H1 (cell line): ENCODE measurements at regions not wholly inside any gene's neighbourhood (a gene's known extent, or its start where the extent isn't known, plus 50 kb on each side); places are given as distances from the start of the nearest gene placed in this dataset.

ENCODE experiments used
- CTCF ChIA-PET: fragments of 300-600 bp; sonication (Branson Sonifier 250); formaldehyde crosslinking; loops from one replicate; lab custom pipeline; 2021; ENCODE audit not compliant: partially characterized antibody; lab: Charles Lee
- POLR2A ChIA-PET: fragments of 300-600 bp; sonication (Branson Sonifier 250); formaldehyde crosslinking; loops from one replicate; lab custom pipeline; 2021; ENCODE audit warnings: inconsistent platforms; ENCODE audit not compliant: partially characterized antibody; lab: Charles Lee
- DNase-seq, 2 experiments: peaks; one replicate each; pipeline versions ENCODE4 v3.0.0 to v3.0.0-alpha.2; 2010 to 2022; ENCODE audit warnings: low spot score in 2 of 2, low read depth in 1 of 2, mixed read lengths in 1 of 2
- FAIRE-seq: peaks from 2 replicates; lab custom pipeline; 2011; peaks lifted over from hg19 to GRCh38; lab: Jason Lieb, UNC
- H2AFZ ChIP-seq: 2 replicates; pipeline ENCODE4 v1.8.1; 2012; ENCODE audit warnings: low read length, inconsistent platforms
- H2AK5ac ChIP-seq: 2 replicates; pipeline ENCODE4 v1.6.1; 2013; ENCODE audit warnings: low read depth, low read length
- H2BK120ac ChIP-seq: replicated peaks from 2 replicates; pipeline ENCODE3; 2013; ENCODE audit warnings: low read depth, low read length, inconsistent platforms
- H2BK12ac ChIP-seq: 2 replicates; pipeline ENCODE4 v1.6.1; 2013; ENCODE audit warnings: low read depth, low read length
- H2BK15ac ChIP-seq: 2 replicates; pipeline ENCODE4 v1.6.1; 2013; ENCODE audit warnings: low read length
- H2BK20ac ChIP-seq: 2 replicates; pipeline ENCODE4 v1.6.1; 2013; ENCODE audit warnings: low read length
- H2BK5ac ChIP-seq: 2 replicates; pipeline ENCODE4 v1.6.1; 2013; ENCODE audit warnings: low read depth, low read length
- H3K14ac ChIP-seq: 2 replicates; pipeline ENCODE4 v1.6.1; 2013; ENCODE audit warnings: inconsistent platforms; ENCODE audit not compliant: insufficient read length
- H3K18ac ChIP-seq: 2 replicates; pipeline ENCODE4 v1.6.1; 2013; ENCODE audit warnings: low read length; ENCODE audit errors: extremely low read depth
- H3K23ac ChIP-seq: 2 replicates; pipeline ENCODE4 v1.6.1; 2013; ENCODE audit warnings: inconsistent platforms; ENCODE audit not compliant: insufficient read length
- H3K23me2 ChIP-seq: 2 replicates; pipeline ENCODE4 v1.6.1; 2013; ENCODE audit warnings: low read depth, low read length
- H3K27ac ChIP-seq: 2 replicates; pipeline ENCODE4 v1.6.1; 2011; ENCODE audit warnings: low read depth, low read length, inconsistent platforms
- H3K27me3 ChIP-seq, 4 experiments: replicated peaks in 1 of 4; 1 replicate in 1 of 4; 2 replicates in 3 of 4; pipeline versions ENCODE4 v1.6.1 to v1.8.1; 2011 to 2013; ENCODE audit warnings: low read length in 3 of 4, mild to moderate bottlenecking in 3 of 4, inconsistent platforms in 2 of 4, mixed read lengths in 2 of 4, moderate library complexity in 1 of 4; ENCODE audit not compliant: control insufficient read depth in 3 of 4, insufficient read depth in 3 of 4; ENCODE audit errors: extremely low read depth in 1 of 4
- H3K36me3 ChIP-seq, 4 experiments: 2 replicates each; pipeline versions ENCODE4 v1.6.1 to v1.8.1; 2011 to 2013; ENCODE audit warnings: mild to moderate bottlenecking in 4 of 4, low read length in 3 of 4, moderate library complexity in 2 of 4, control low read depth in 1 of 4, inconsistent platforms in 1 of 4; ENCODE audit not compliant: insufficient read depth in 4 of 4, control insufficient read depth in 2 of 4
- H3K4ac ChIP-seq: replicated peaks from 2 replicates; pipeline ENCODE3; 2013; ENCODE audit warnings: low read length, low read depth, mixed read lengths, inconsistent platforms; ENCODE audit not compliant: insufficient read length
- H3K4me1 ChIP-seq, 4 experiments: replicated peaks in 1 of 4; 1 replicate in 1 of 4; 2 replicates in 3 of 4; pipeline versions ENCODE4 v1.6.1 to v1.8.1; 2011 to 2013; ENCODE audit warnings: low read length in 3 of 4, inconsistent platforms in 2 of 4, mixed read lengths in 1 of 4; ENCODE audit not compliant: insufficient read depth in 4 of 4, control insufficient read depth in 3 of 4
- H3K4me2 ChIP-seq, 2 experiments: 2 replicates each; pipeline versions ENCODE4 v1.6.1 to v1.8.1; 2011 to 2013; ENCODE audit warnings: low read depth in 2 of 2, low read length in 2 of 2, control low read depth in 1 of 2, inconsistent platforms in 1 of 2, mild to moderate bottlenecking in 1 of 2; ENCODE audit not compliant: insufficient read depth in 1 of 2
- H3K4me3 ChIP-seq, 4 experiments: fragments of 200-600, 300-600 bp in 1 of 4; sonication (generic), shearing (Covaris generic), sonication (Bioruptor Twin) in 1 of 4; 2 replicates each; pipeline versions ENCODE4 v1.5.1 to v1.8.1; 2011 to 2016; ENCODE audit warnings: low read length in 4 of 4, low read depth in 3 of 4, control low read depth in 2 of 4, inconsistent platforms in 2 of 4, mild to moderate bottlenecking in 2 of 4, mixed read lengths in 1 of 4, moderate library complexity in 1 of 4; ENCODE audit not compliant: insufficient read depth in 2 of 4; ENCODE audit errors: extremely low read depth in 1 of 4
- H3K56ac ChIP-seq: replicated peaks from 2 replicates; pipeline ENCODE3; 2013; ENCODE audit warnings: low read depth, mild to moderate bottlenecking, mixed read lengths, low read length, inconsistent platforms; ENCODE audit not compliant: insufficient read length
- H3K79me1 ChIP-seq: 2 replicates; pipeline ENCODE4 v1.6.1; 2013; ENCODE audit warnings: low read depth, low read length, control low read depth
- H3K79me2 ChIP-seq, 2 experiments: 2 replicates each; pipeline versions ENCODE4 v1.6.1 to v1.8.1; 2012 to 2013; ENCODE audit warnings: low read length in 2 of 2, mild to moderate bottlenecking in 2 of 2, inconsistent platforms in 1 of 2; ENCODE audit not compliant: insufficient read depth in 2 of 2, control insufficient read depth in 1 of 2
- H3K9ac ChIP-seq, 4 experiments: replicated peaks in 1 of 4; 1 replicate in 1 of 4; 2 replicates in 3 of 4; pipeline versions ENCODE4 v1.6.1 to v1.8.1; 2011 to 2013; ENCODE audit warnings: low read depth in 3 of 4, low read length in 3 of 4, control low read depth in 2 of 4, mild to moderate bottlenecking in 2 of 4, moderate library complexity in 2 of 4, inconsistent platforms in 1 of 4; ENCODE audit errors: extremely low read depth in 1 of 4
- H3K9me3 ChIP-seq, 2 experiments: 2 replicates each; pipeline versions ENCODE4 v1.6.1 to v1.8.1; 2012 to 2013; ENCODE audit warnings: mild to moderate bottlenecking in 2 of 2, moderate library complexity in 2 of 2, control low read depth in 1 of 2, inconsistent platforms in 1 of 2, low read depth in 1 of 2, low read length in 1 of 2, mixed read lengths in 1 of 2; ENCODE audit not compliant: insufficient read depth in 2 of 2
- H4K20me1 ChIP-seq, 2 experiments: replicated peaks in 1 of 2; 2 replicates each; pipeline versions ENCODE3 to v1.8.1; 2011 to 2013; ENCODE audit warnings: inconsistent platforms in 2 of 2, low read length in 2 of 2, mild to moderate bottlenecking in 1 of 2; ENCODE audit not compliant: insufficient read depth in 2 of 2, control insufficient read depth in 1 of 2
- H4K5ac ChIP-seq: 2 replicates; pipeline ENCODE4 v1.6.1; 2013; ENCODE audit warnings: low read length, low read depth, mixed read lengths, inconsistent platforms; ENCODE audit not compliant: insufficient read length
- H4K8ac ChIP-seq: 2 replicates; pipeline ENCODE4 v1.8.0; 2013; ENCODE audit warnings: mild to moderate bottlenecking, moderate library complexity, low read length, inconsistent platforms; ENCODE audit not compliant: insufficient read depth; ENCODE audit errors: extremely low read depth
- H4K91ac ChIP-seq: replicated peaks from 2 replicates; pipeline ENCODE3; 2013; ENCODE audit warnings: low read length, mixed read lengths, inconsistent platforms; ENCODE audit not compliant: insufficient read length
- BCL11A ChIP-seq, 2 experiments: IDR thresholded peaks; one replicate each; pipeline ENCODE4 v1.6.1; 2011; ENCODE audit warnings: low read depth in 2 of 2, low read length in 2 of 2, mild to moderate bottlenecking in 2 of 2
- CBX8 ChIP-seq: fragments of 300-800, 300-1000 bp; sonication (generic); IDR thresholded peaks from 2 replicates; pipeline ENCODE4 v1.7.1; 2016; ENCODE audit warnings: low read depth, low read length, borderline replicate concordance
- CEBPB ChIP-seq: IDR thresholded peaks from 2 replicates; pipeline ENCODE4 v1.6.1; 2012; ENCODE audit warnings: low read depth, low read length
- CTBP2 ChIP-seq: IDR thresholded peaks from 2 replicates; pipeline ENCODE4 v1.7.0; 2011; ENCODE audit warnings: borderline replicate concordance, mild to moderate bottlenecking, moderate library complexity, mixed read lengths, low read length; ENCODE audit not compliant: insufficient read depth, insufficient read length
- EP300 ChIP-seq, 2 experiments: IDR thresholded peaks; 1 replicate in 1 of 2; 2 replicates in 1 of 2; pipeline ENCODE4 v1.6.1; 2011 to 2012; ENCODE audit warnings: low read depth in 2 of 2, low read length in 2 of 2, mild to moderate bottlenecking in 2 of 2, borderline replicate concordance in 1 of 2, inconsistent platforms in 1 of 2, moderate library complexity in 1 of 2
- JUND ChIP-seq: IDR thresholded peaks from 2 replicates; pipeline ENCODE4 v1.6.1; 2011; ENCODE audit warnings: mild to moderate bottlenecking, improper control_type of control experiment, low read length
- KDM1A ChIP-seq: fragments of 200-600, 300-600 bp; sonication (generic); IDR thresholded peaks from 2 replicates; pipeline ENCODE4 v1.7.1; 2016; ENCODE audit warnings: mild to moderate bottlenecking, low read length, borderline replicate concordance
- KDM4A ChIP-seq: IDR thresholded peaks from one replicate; pipeline ENCODE4 v1.7.1; 2012; ENCODE audit warnings: low read depth, mild to moderate bottlenecking, moderate library complexity, low read length, inconsistent platforms; ENCODE audit not compliant: severe bottlenecking
- KDM5A ChIP-seq: fragments of 200-600 bp; IDR thresholded peaks from 2 replicates; pipeline ENCODE4 v1.7.1; 2012; ENCODE audit warnings: mild to moderate bottlenecking, low read length, inconsistent platforms, mixed read lengths
- MAX ChIP-seq: IDR thresholded peaks from 2 replicates; pipeline ENCODE4 v1.6.1; 2012; ENCODE audit warnings: inconsistent platforms
- RBBP5 ChIP-seq: IDR thresholded peaks from 2 replicates; pipeline ENCODE4 v1.7.1; 2012; ENCODE audit warnings: low read depth, mild to moderate bottlenecking, inconsistent platforms, low read length, moderate library complexity, borderline replicate concordance
- RXRA ChIP-seq: IDR thresholded peaks from 2 replicates; pipeline ENCODE4 v1.6.1; 2011; ENCODE audit warnings: low read depth, mild to moderate bottlenecking, low read length, moderate library complexity; ENCODE audit not compliant: insufficient read depth
- SP1 ChIP-seq: IDR thresholded peaks from 2 replicates; pipeline ENCODE4 v1.6.1; 2011; ENCODE audit warnings: low read depth, low read length
- SP4 ChIP-seq: IDR thresholded peaks from 2 replicates; pipeline ENCODE4 v1.6.1; 2012; ENCODE audit warnings: low read length, inconsistent platforms
- TAF1 ChIP-seq: IDR thresholded peaks from 2 replicates; pipeline ENCODE4 v1.6.1; 2011; ENCODE audit warnings: mild to moderate bottlenecking, low read depth, low read length
- TBP ChIP-seq: IDR thresholded peaks from 2 replicates; pipeline ENCODE4 v1.6.1; 2011; ENCODE audit warnings: low read depth, low read length, improper control_type of control experiment

GRCh38 chr3:6528951-6529350, 332.0 kb upstream of the GRM7 start:
- no peak overlapping the region for H2AK5ac ChIP-seq
- H4K91ac ChIP-seq, result no peak overlapping the region
- POLR2A ChIA-PET, result no interaction called here
- no peaks in the 10 kb centered on the region for H3K27me3 ChIP-seq
- H3K56ac ChIP-seq, result no peak overlapping the region
- H3K79me1 ChIP-seq, result no peaks in the 10 kb centered on the region
- no peaks in the 10 kb centered on the region for H3K4me1 ChIP-seq
- no peak overlapping the region for H3K4me2 ChIP-seq
- H2BK5ac ChIP-seq, result no peak overlapping the region
- no peak overlapping the region for H3K4ac ChIP-seq
- H2AFZ ChIP-seq, result no peak overlapping the region
- no peak overlapping the region for H3K18ac ChIP-seq
- H3K27ac ChIP-seq, result no peak overlapping the region
- H3K4me3 ChIP-seq, result no peak overlapping the region
- no peak overlapping the region for H2BK15ac ChIP-seq
- CTCF ChIA-PET, result no interaction called here
- TF ChIP-seq KDM1A (no peak), EP300 (IDR thresholded peaks at IDR 0.05; ENCODE audit: borderline replicate concordance in 1 of 2, low read depth in 2 of 2, low read length in 2 of 2) (no peak), CBX8 (no peak), TAF1 (no peak), SP1 (no peak), KDM4A (no peak), RXRA (no peak), JUND (no peak), SP4 (no peak), RBBP5 (no peak), CTBP2 (no peak), BCL11A (IDR thresholded peaks at IDR 0.05; ENCODE audit: low read depth in 2 of 2, low read length in 2 of 2) (no peak), MAX (no peak), TBP (no peak), CEBPB (no peak), KDM5A (no peak)
- no peaks in the 10 kb centered on the region; a peak in 2 of 8 replicates for H3K36me3 ChIP-seq
- no peak overlapping the region for H4K5ac ChIP-seq
- no peak overlapping the region for H2BK120ac ChIP-seq
- no peak overlapping the region for H3K14ac ChIP-seq
- DNase-seq (no peak), FAIRE-seq (no peak)
- H3K9ac ChIP-seq, result no peak overlapping the region
- H4K20me1 ChIP-seq, result no peaks in the 10 kb centered on the region
- no peaks in the 10 kb centered on the region for H3K23me2 ChIP-seq
- no peak overlapping the region for H4K8ac ChIP-seq
- no peaks in the 10 kb centered on the region for H3K9me3 ChIP-seq
- H3K23ac ChIP-seq, result no peak overlapping the region
- no peak overlapping the region for H2BK12ac ChIP-seq
- H3K79me2 ChIP-seq, result no peaks in the 10 kb centered on the region
- no peak overlapping the region for H2BK20ac ChIP-seq
